Neuronal stem cell (in vitro differentiated cells): ENCODE measurements at regions not wholly inside any gene's neighbourhood (a gene's known extent, or its start where the extent isn't known, plus 50 kb on each side); places are given as distances from the start of the nearest gene placed in this dataset.

Experiments
- DNase-seq: peaks from one replicate; pipeline ENCODE4 v3.0.0-alpha.2; 2013; ENCODE audit warnings: low spot score
- H2AFZ ChIP-seq: one replicate; pipeline ENCODE4 v1.6.1; 2013; ENCODE audit warnings: mild to moderate bottlenecking, low read length, inconsistent platforms
- H2AK5ac ChIP-seq: 2 replicates; pipeline ENCODE4 v1.6.1; 2013; ENCODE audit warnings: low read depth, mild to moderate bottlenecking, inconsistent platforms, low read length, moderate library complexity, mixed read lengths
- H2BK120ac ChIP-seq: 2 replicates; pipeline ENCODE4 v1.6.1; 2013; ENCODE audit warnings: low read depth, mild to moderate bottlenecking, inconsistent platforms, low read length, moderate library complexity, mixed read lengths
- H2BK12ac ChIP-seq: one replicate; pipeline ENCODE4 v1.6.1; 2013; ENCODE audit warnings: low read length, inconsistent platforms
- H2BK15ac ChIP-seq: 2 replicates; pipeline ENCODE4 v1.6.1; 2013; ENCODE audit warnings: mild to moderate bottlenecking, low read length, inconsistent platforms, mixed read lengths
- H2BK5ac ChIP-seq: one replicate; pipeline ENCODE4 v1.6.1; 2013; ENCODE audit warnings: inconsistent platforms, mild to moderate bottlenecking, low read length, moderate library complexity
- H3K14ac ChIP-seq: one replicate; pipeline ENCODE4 v1.6.1; 2013; ENCODE audit warnings: low read length, inconsistent platforms
- H3K18ac ChIP-seq: 2 replicates; pipeline ENCODE4 v1.6.1; 2013; ENCODE audit warnings: low read length, inconsistent platforms
- H3K23ac ChIP-seq: 2 replicates; pipeline ENCODE4 v1.6.1; 2013; ENCODE audit warnings: low read depth, mild to moderate bottlenecking, mixed read lengths, low read length, inconsistent platforms; ENCODE audit not compliant: poor library complexity
- H3K27ac ChIP-seq: replicated peaks from 3 replicates; pipeline ENCODE4 v1.5.1; 2013; ENCODE audit warnings: low read length, inconsistent platforms
- H3K27me3 ChIP-seq, 3 experiments: 2 replicates each; pipeline ENCODE4 v1.6.1; 2013; ENCODE audit warnings: low read length in 3 of 3, mild to moderate bottlenecking in 2 of 3, inconsistent platforms in 1 of 3, low read depth in 1 of 3, mixed read lengths in 1 of 3, moderate library complexity in 1 of 3; ENCODE audit not compliant: control insufficient read depth in 3 of 3, insufficient read depth in 3 of 3
- H3K36me3 ChIP-seq, 2 donors: replicated peaks in 1 of 2; 2 replicates each; pipeline ENCODE4 v1.6.1; 2013; ENCODE audit warnings: low read length in 2 of 2; ENCODE audit not compliant: control insufficient read depth in 2 of 2, insufficient read depth in 2 of 2
- H3K4ac ChIP-seq: 2 replicates; pipeline ENCODE4 v1.6.1; 2013; ENCODE audit warnings: inconsistent platforms, mild to moderate bottlenecking, low read length, moderate library complexity
- H3K4me1 ChIP-seq, 2 donors: 1 replicate in 1 of 2; 2 replicates in 1 of 2; pipeline ENCODE4 v1.6.1; 2013; ENCODE audit warnings: low read length in 2 of 2, low read depth in 1 of 2; ENCODE audit not compliant: control insufficient read depth in 2 of 2, insufficient read depth in 1 of 2
- H3K4me2 ChIP-seq: one replicate; pipeline ENCODE4 v1.6.1; 2013; ENCODE audit warnings: mild to moderate bottlenecking, low read length, inconsistent platforms; ENCODE audit not compliant: insufficient read depth, poor library complexity, severe bottlenecking
- H3K4me3 ChIP-seq, 2 donors: 2 replicates each; pipeline ENCODE4 v1.5.1; 2013; ENCODE audit warnings: low read length in 2 of 2, mild to moderate bottlenecking in 2 of 2, inconsistent platforms in 1 of 2, moderate library complexity in 1 of 2
- H3K79me1 ChIP-seq: one replicate; pipeline ENCODE4 v1.6.1; 2013; ENCODE audit warnings: low read depth, mild to moderate bottlenecking, inconsistent platforms, low read length, moderate library complexity
- H3K9ac ChIP-seq: one replicate; pipeline ENCODE4 v1.6.1; 2013; ENCODE audit warnings: mild to moderate bottlenecking, low read depth, low read length, inconsistent platforms; ENCODE audit not compliant: poor library complexity
- H3K9me3 ChIP-seq, 2 donors: replicated peaks in 1 of 2; 2 replicates each; pipeline versions ENCODE3 to v1.6.1; 2013; ENCODE audit warnings: low read length in 2 of 2, mild to moderate bottlenecking in 2 of 2, inconsistent platforms in 1 of 2, low read depth in 1 of 2, mixed read lengths in 1 of 2, moderate library complexity in 1 of 2; ENCODE audit not compliant: control insufficient read depth in 2 of 2, insufficient read depth in 1 of 2
- H4K8ac ChIP-seq: one replicate; pipeline ENCODE4 v1.6.1; 2013; ENCODE audit warnings: low read depth, mild to moderate bottlenecking, inconsistent platforms, low read length, moderate library complexity
- H4K91ac ChIP-seq: one replicate; pipeline ENCODE4 v1.6.1; 2013; ENCODE audit warnings: low read length, low read depth, mild to moderate bottlenecking, inconsistent platforms; ENCODE audit not compliant: poor library complexity
- WGBS, 2 donors: extraction: QIAGEN DNeasy Blood & Tissue Kit; methylation state at CpG; one replicate each; pipeline ENCODE4 v1.1.7; 2013; ENCODE audit warnings: missing lambda C conversion rate in 2 of 2, mixed read lengths in 1 of 2; ENCODE audit not compliant: insufficient read length in 2 of 2, insufficient replicate concordance in 1 of 2; ENCODE audit errors: extremely low coverage in 2 of 2; 5-methylcytosine and 5-hydroxymethylcytosine counted together

DNA sequence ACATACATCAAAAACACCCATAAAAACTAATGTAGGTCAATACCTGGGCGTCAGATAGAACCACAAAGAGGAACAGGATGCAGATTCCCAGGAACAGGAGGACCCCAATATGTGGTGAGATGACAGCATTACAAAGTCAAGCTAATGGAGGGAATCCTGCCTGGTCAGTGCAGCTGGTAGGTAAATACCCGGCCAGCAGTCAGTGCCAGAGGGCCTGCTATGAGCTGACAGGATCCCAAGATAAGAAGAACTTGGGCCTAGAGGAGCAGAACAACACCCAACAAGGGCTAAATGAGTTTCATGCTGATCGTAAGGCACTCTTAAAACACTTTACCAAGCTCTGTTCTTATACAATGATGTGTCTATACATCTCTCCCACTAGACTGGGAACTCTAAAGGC lies 61.2 kb upstream of the KCNMB2 start:
- no peak overlapping the region for H3K4me3 ChIP-seq
- no peak overlapping the region for H3K23ac ChIP-seq

DNA sequence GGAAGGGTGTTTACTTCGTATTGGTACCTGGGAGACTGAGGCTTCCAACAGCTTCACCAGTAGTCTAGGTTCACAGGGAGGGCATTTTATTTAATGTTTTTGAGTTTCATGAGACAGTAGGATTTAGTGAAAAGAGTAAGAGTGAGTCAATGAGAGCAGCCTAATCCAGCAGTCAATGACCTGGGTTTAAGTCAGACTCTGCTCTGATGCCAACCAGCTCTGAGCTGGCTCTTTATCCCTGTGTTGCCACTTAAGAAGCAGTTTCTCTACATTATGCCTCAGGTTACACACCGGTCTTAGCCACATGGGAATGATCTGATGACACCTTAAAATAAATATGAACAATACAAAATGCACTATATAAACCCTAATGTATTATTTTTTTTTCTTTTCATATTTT lies 59.4 kb upstream of the KCNMB2 start:
- Histone ChIP-seq H3K9me3 (no peaks in the 10 kb centered on the region), H3K4me1 (no peaks in the 10 kb centered on the region), H3K27ac (no peak overlapping the region), H3K79me1 (no peaks in the 10 kb centered on the region), H3K36me3 (no peaks in the 10 kb centered on the region), H3K4ac (no peak overlapping the region), H3K4me3 (no peak overlapping the region), H2BK5ac (no peak overlapping the region), H3K23ac (no peak overlapping the region), H2BK12ac (no peak overlapping the region), H2BK120ac (no peak overlapping the region), H3K14ac (no peak overlapping the region), H3K18ac (no peak overlapping the region), H4K8ac (no peak overlapping the region), H3K27me3 (peaks cover 0 to 19% (median 0%) of the 10 kb centered on the region in 3 experiments), H3K4me2 (no peak overlapping the region), H2BK15ac (no peak overlapping the region), H4K91ac (no peak overlapping the region), H2AK5ac (no peak overlapping the region), H2AFZ (no peak overlapping the region), H3K9ac (no peak overlapping the region)
- no CpG with 5 or more reads among the region's 2 CpGs for WGBS, 2 donors
- no peak for DNase-seq

More for the DNA sequence above, 61.2 kb upstream of the KCNMB2 start:
- no peak overlapping the region for H4K91ac ChIP-seq
- H2BK5ac ChIP-seq = no peak overlapping the region
- no peak for DNase-seq
- H3K27ac ChIP-seq = no peak overlapping the region
- H3K36me3 ChIP-seq = no peaks in the 10 kb centered on the region
- no peak overlapping the region for H2AK5ac ChIP-seq
- no peaks in the 10 kb centered on the region for H3K9me3 ChIP-seq
- no peak overlapping the region for H3K9ac ChIP-seq
- no peak overlapping the region for H2AFZ ChIP-seq
- H3K4me1 ChIP-seq = no peaks in the 10 kb centered on the region
- H3K79me1 ChIP-seq = no peaks in the 10 kb centered on the region
- H3K14ac ChIP-seq = no peak overlapping the region
- peaks cover 0 to 8% (median 0%) of the 10 kb centered on the region in 3 experiments for H3K27me3 ChIP-seq
- no peak overlapping the region for H4K8ac ChIP-seq
- H2BK120ac ChIP-seq = no peak overlapping the region
- WGBS, 2 donors = no CpG with 5 or more reads among the region's 3 CpGs
- no peak overlapping the region for H3K4ac ChIP-seq
- H3K18ac ChIP-seq = no peak overlapping the region
- no peak overlapping the region for H2BK15ac ChIP-seq
- no peak overlapping the region for H3K4me2 ChIP-seq
- H2BK12ac ChIP-seq = no peak overlapping the region

DNA sequence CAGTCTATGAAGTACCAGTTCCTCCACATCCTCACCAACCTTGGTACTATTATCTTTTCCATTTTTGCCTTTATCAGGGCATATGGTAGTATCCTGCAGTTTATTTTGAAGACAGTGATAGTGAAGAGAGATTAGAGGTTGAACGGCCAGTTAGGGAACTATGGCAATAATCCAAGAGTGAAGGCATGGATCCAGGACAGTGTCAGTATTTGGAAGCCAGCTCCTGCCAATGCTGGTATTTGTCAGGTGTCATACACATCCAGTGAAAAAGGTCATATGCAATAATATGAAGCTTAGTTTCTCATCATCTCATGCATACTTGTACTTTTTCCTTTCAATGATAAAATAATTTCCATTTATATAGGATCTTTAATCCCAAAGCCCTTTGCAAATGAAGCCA lies 56.8 kb upstream of the KCNMB2 start:
- Histone ChIP-seq H3K4ac (no peak overlapping the region), H3K27ac (no peak overlapping the region), H4K8ac (no peak overlapping the region), H2BK5ac (no peak overlapping the region), H2AK5ac (no peak overlapping the region), H2BK12ac (no peak overlapping the region), H2AFZ (no peak overlapping the region), H3K27me3 (peaks cover 0 to 19% (median 0%) of the 10 kb centered on the region in 3 experiments), H3K4me2 (no peak overlapping the region), H3K4me3 (no peak overlapping the region), H3K9me3 (no peaks in the 10 kb centered on the region), H3K23ac (no peak overlapping the region), H3K9ac (no peak overlapping the region), H3K18ac (no peak overlapping the region), H3K79me1 (no peaks in the 10 kb centered on the region), H4K91ac (no peak overlapping the region), H3K36me3 (no peaks in the 10 kb centered on the region), H2BK15ac (no peak overlapping the region), H3K14ac (no peak overlapping the region), H3K4me1 (no peaks in the 10 kb centered on the region), H2BK120ac (no peak overlapping the region)
- WGBS, 2 donors = no CpG with 5 or more reads among the region's 1 CpG
- no peak for DNase-seq

DNA sequence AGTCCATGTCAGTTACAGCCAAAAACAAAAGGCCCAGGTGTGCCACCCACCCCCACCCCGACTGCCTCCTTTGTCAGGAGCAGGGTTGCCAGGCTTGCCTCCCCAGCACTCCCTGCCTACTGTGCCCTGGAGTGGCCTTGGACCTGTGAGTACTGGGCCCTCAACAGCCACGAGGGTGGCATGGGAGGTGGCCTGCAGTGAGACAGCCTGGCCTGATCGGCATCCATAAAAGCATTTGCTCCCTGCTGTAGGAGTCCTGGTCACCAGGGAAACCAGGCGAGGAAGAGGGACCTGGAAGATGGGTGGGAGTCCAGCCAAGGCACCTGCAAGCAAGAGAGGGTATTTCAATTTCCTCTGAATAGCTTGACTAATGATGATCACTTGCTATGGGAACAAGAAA lies 56.4 kb upstream of the KCNMB2 start:
- H3K9me3 ChIP-seq = no peaks in the 10 kb centered on the region
- no peak for DNase-seq
- no peak overlapping the region for H2BK15ac ChIP-seq
- no peaks in the 10 kb centered on the region for H3K36me3 ChIP-seq
- no peak overlapping the region for H2AFZ ChIP-seq
- peaks cover 0 to 17% (median 0%) of the 10 kb centered on the region in 3 experiments for H3K27me3 ChIP-seq
- H3K9ac ChIP-seq = no peak overlapping the region
- H4K8ac ChIP-seq = no peak overlapping the region
- peak overlapping the region; percentile 82 for H2BK12ac ChIP-seq
- H3K4me2 ChIP-seq = no peak overlapping the region
- H3K14ac ChIP-seq = no peak overlapping the region
- H3K4me3 ChIP-seq = no peak overlapping the region
- no peaks in the 10 kb centered on the region for H3K4me1 ChIP-seq
- no peak overlapping the region for H3K18ac ChIP-seq
- H2BK120ac ChIP-seq = no peak overlapping the region
- H2BK5ac ChIP-seq = no peak overlapping the region
- no peak overlapping the region for H3K23ac ChIP-seq
- H2AK5ac ChIP-seq = no peak overlapping the region
- no peak overlapping the region for H3K27ac ChIP-seq
- WGBS, 2 donors = no CpG with 5 or more reads among the region's 4 CpGs
- H4K91ac ChIP-seq = no peak overlapping the region
- no peaks in the 10 kb centered on the region for H3K79me1 ChIP-seq
- no peak overlapping the region for H3K4ac ChIP-seq
